Right lobe of liver (tissue), 6 donors: ENCODE measurements at regions not wholly inside any gene's neighbourhood (a gene's known extent, or its start where the extent isn't known, plus 50 kb on each side); places are given as distances from the start of the nearest gene placed in this dataset.
A peak's percentile ranks its signal among the peaks of the same experiment; 100 is the strongest.
"Not testable (repeated sequence)": the region's sequence is repeated elsewhere in the genome, so short reads cannot be mapped to it uniquely, and the experiment has no call there.

ENCODE experiments used
- ATAC-seq, 4 donors: fragments of 200-7000 bp; cut with Tn5 transposase; one replicate each; pipeline ENCODE4 v1.9.1; 2020; ENCODE audit warnings: mild to moderate bottlenecking in 4 of 4, moderate library complexity in 4 of 4
- DNase-seq, 3 donors: peaks; one replicate each; pipeline ENCODE4 v3.0.0-alpha.2; 2020
- H3K27ac ChIP-seq, 3 donors: fragments of 200-600 bp; one replicate each; pipeline ENCODE4 v1.8.0; 2022
- H3K27me3 ChIP-seq, 2 donors: fragments of 200-600 bp; one replicate each; pipeline ENCODE4 v1.8.0; 2022
- H3K36me3 ChIP-seq, 4 donors: fragments of 200-600 bp; sonication (generic) in 1 of 4; one replicate each; pipeline versions ENCODE4 v1.5.1 to v1.8.0; 2017 to 2022; ENCODE audit warnings: control low read depth in 1 of 4
- H3K4me1 ChIP-seq, 4 donors: fragments of 200-600 bp; sonication (generic) in 1 of 4; one replicate each; pipeline versions ENCODE4 v1.5.1 to v1.8.0; 2017 to 2022; ENCODE audit warnings: control low read depth in 1 of 4
- H3K4me3 ChIP-seq, 3 donors: fragments of 200-600 bp; one replicate each; pipeline ENCODE4 v1.8.0; 2022
- H3K9me3 ChIP-seq, 4 donors: fragments of 200-600 bp; sonication (generic) in 1 of 4; one replicate each; pipeline versions ENCODE4 v1.5.1 to v1.8.0; 2017 to 2022; ENCODE audit warnings: control low read depth in 1 of 4
- POLR2A ChIP-seq: fragments of 450-650 bp; IDR thresholded peaks from one replicate; pipeline ENCODE4 v1.6.1; 2017; ENCODE audit warnings: antibody characterized with exemption, mild to moderate bottlenecking
- WGBS: methylation state at CpG from one replicate; pipeline ENCODE4 v1.1.6; 2018; ENCODE audit warnings: low coverage, low lambda C conversion rate; ENCODE audit not compliant: insufficient coverage; ENCODE audit errors: missing lambda C conversion rate; 5-methylcytosine and 5-hydroxymethylcytosine counted together
- intact Hi-C, 2 donors: fragments of 100-400 bp; cut with DNase I; formaldehyde crosslinking; loops; one replicate each; pipeline versions ENCODE4 v1.11.2 to v1.14.1; 2022
- TF ChIP-seq, protein P1 (sequence below), 4 donors: fragments of 200-600 bp in 3 of 4; fragments of 450-650 bp in 1 of 4; IDR thresholded peaks; one replicate each; pipeline versions ENCODE4 v1.5.1 to v1.8.0; 2016 to 2022; ENCODE audit warnings: antibody characterized with exemption in 4 of 4, mild to moderate bottlenecking in 2 of 4
- donor health status: DM: no; HTN: yes; CAD: no.
- donor health status: DM: no; HTN: no; CAD: no.
- donor health status: DM: no; HTN: no; CAD: no.
- donor health status: DM: no; HTN: yes; CAD: no.
- donor health status: DM: no; HTN: yes; CAD: no.

DNA sequence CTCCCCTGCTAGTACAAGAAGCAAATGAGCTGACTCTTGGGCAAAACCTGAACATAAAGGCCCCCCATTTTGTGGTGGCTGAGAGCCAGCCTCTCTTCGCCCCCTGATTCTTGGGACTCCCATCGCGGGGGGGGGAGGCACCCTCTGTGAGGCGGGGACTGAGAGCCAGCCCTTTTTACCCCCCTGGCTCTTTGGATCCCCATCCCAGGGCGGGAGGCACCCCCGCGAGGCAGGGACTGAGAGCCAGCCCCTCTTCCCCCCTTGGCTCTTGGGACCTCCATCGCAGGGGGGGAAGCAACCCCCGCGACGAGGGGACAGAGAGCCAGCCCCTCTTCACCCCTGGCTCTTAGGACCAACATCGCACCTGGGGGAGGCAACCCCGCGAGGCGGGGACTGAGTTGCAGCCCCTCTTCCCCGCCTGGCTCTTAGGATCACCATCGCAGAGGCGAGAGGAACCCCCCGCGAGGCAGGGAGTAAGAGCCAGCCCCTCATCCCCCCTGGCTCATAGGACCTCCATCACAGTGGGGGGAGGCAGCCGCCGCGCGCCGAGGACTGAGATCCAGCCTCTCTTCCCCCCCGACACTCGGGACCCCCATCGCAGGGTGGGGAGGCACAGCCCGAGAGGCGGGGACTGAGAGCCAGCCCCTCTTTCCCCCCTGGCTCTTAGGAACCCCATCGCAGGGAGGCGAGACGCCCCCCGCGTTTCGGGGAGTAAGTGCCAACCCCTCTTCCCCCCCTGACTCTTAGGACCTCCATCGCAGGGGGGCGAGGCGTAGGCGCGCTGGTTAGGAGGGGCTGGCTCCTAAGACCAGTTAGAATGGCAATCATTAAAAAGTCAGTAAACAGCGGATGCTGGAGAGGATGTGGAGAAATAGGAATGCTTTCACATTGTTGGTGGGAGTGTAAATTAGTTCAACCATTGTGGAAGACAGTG lies 2428.4 kb upstream of the PCDH20 start:
- H3K4me3 ChIP-seq, result no peak overlapping the region
- ATAC-seq (no peak), DNase-seq (peak in 1 of 3 donors; percentile 33)
- intact Hi-C loops, result no loop called here
- no peaks in the 10 kb centered on the region for H3K36me3 ChIP-seq
- no peaks in the 10 kb centered on the region for H3K9me3 ChIP-seq
- H3K27me3 ChIP-seq, result no peaks in the 10 kb centered on the region
- H3K4me1 ChIP-seq, result no peaks in the 10 kb centered on the region
- no peak overlapping the region for H3K27ac ChIP-seq
- TF ChIP-seq POLR2A, result no peak
- TF ChIP-seq, protein P1, sequence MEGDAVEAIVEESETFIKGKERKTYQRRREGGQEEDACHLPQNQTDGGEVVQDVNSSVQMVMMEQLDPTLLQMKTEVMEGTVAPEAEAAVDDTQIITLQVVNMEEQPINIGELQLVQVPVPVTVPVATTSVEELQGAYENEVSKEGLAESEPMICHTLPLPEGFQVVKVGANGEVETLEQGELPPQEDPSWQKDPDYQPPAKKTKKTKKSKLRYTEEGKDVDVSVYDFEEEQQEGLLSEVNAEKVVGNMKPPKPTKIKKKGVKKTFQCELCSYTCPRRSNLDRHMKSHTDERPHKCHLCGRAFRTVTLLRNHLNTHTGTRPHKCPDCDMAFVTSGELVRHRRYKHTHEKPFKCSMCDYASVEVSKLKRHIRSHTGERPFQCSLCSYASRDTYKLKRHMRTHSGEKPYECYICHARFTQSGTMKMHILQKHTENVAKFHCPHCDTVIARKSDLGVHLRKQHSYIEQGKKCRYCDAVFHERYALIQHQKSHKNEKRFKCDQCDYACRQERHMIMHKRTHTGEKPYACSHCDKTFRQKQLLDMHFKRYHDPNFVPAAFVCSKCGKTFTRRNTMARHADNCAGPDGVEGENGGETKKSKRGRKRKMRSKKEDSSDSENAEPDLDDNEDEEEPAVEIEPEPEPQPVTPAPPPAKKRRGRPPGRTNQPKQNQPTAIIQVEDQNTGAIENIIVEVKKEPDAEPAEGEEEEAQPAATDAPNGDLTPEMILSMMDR (IDR thresholded peaks at IDR 0.05), result no peak
- 97% methylated on average over 5 of the region's 42 CpGs for WGBS

DNA sequence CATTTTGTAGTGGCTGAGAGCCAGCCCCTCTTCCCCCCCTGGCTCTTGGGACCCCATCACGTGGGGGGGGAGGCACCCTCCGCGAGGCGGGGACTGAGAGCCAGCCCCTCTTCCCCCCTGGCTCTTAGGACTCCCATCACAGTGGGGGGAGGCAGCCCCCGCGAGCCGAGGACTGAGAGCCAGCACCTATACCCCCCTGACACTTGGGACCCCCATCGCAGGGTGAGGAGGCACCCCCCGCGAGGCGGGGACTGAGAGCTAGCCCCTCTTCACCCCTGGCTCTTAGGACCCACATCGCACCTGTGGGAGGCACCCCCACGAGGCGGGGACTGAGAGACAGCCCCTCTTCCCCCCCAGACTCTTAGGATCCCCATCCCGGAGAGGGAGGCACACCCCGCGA lies 2426.5 kb upstream of the PCDH20 start:
- DNase-seq (no peak), ATAC-seq (no peak)
- TF ChIP-seq, protein P1 (IDR thresholded peaks at IDR 0.05), result no peak
- TF ChIP-seq POLR2A, result no peak
- no peaks in the 10 kb centered on the region for H3K27me3 ChIP-seq
- WGBS, result 100% methylated on average over 1 of the region's 17 CpGs
- no peak overlapping the region for H3K4me3 ChIP-seq
- no peaks in the 10 kb centered on the region for H3K9me3 ChIP-seq
- H3K36me3 ChIP-seq, result no peaks in the 10 kb centered on the region
- H3K27ac ChIP-seq, result no peak overlapping the region
- no peaks in the 10 kb centered on the region for H3K4me1 ChIP-seq
- intact Hi-C loops, result no loop called here

DNA sequence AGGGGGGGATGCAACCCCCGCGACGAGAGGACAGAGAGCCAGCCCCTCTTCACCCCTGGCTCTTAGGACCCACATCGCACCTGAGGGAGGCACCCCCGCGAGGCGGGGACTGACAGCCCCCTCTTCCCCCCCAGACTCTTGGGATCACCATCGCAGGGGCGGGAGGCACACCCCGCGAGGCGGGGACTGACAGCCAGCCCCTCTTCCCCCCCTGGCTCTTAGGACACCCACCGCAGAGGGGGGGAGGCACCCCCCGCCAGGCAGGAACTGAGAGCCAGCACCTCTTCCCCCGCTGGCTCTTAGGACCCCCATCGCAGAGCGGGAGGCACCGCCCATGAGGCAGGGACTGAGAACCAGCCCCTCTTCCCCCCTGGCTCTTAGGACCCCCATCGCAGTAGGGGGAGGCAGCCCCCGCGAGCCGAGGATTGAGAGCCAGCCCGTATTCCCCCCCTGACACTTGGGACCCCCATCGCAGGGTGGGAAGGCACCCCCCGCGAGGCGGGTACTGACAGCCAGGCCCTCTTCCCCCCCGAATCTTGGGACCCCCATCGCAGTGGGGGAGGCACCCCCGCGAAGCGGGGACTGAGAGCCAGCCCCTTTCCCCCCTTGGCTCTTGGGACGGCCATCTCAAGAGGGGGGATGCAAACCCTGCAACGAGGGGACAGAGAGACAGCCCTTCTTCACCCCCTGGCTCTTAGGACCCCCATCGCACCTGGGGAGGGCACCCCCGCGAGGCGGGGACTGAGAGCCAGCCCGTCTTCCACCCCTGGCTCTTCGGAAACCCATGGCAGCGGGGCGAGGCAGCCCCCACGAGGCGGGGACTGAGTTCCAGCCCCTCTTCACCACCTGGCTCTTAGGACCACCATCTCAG lies 2425.1 kb upstream of the PCDH20 start:
- WGBS, result 75% methylated on average over 4 of the region's 44 CpGs
- H3K36me3 ChIP-seq, result no peaks in the 10 kb centered on the region
- H3K4me1 ChIP-seq, result no peaks in the 10 kb centered on the region
- H3K9me3 ChIP-seq, result no peaks in the 10 kb centered on the region
- no peak overlapping the region for H3K27ac ChIP-seq
- TF ChIP-seq, protein P1 (IDR thresholded peaks at IDR 0.05), result no peak
- no peak for TF ChIP-seq POLR2A
- ATAC-seq (no peak), DNase-seq (no peak)
- intact Hi-C loops, result no loop called here
- H3K27me3 ChIP-seq, result no peaks in the 10 kb centered on the region
- H3K4me3 ChIP-seq, result no peak overlapping the region

DNA sequence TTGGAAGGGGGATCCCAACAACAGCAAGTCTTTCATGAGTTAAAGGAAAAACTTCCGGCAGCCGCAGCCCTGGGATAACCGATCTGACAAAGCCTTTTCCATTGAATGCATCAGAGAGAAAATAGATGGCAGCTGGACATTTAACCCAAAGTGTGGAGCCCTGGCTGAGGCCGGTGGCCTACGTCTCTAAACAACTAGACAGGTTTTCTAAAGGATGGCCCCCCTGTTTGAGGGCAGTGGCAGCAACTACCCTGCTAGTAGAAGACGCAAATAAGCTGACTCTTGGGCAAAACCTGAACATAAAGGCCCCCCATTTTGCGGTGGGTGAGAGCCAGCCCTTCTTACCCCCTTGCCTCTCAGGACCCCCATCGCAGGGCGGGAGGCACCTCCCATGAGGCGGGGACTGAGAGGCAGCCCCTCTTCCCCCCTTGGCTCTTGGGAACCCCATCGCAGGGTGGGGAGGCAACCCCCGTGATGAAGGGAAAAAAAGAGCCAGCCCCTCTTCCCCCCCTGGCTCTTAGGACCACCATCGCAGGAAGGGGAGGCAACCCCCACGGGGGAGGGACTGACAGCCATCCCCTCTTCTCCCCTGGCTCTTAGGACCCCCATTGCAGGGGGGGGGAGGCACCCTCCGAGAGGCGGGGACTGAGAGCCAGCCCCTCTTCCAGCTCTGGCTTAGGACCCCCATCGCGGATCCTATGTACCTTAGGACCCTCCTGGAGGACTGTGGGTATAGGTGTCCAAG lies 2422.9 kb upstream of the PCDH20 start:
- Histone ChIP-seq H3K36me3 (no peaks in the 10 kb centered on the region), H3K27ac (no peak overlapping the region), H3K9me3 (no peaks in the 10 kb centered on the region), H3K4me3 (no peak overlapping the region), H3K4me1 (no peaks in the 10 kb centered on the region), H3K27me3 (no peaks in the 10 kb centered on the region)
- DNase-seq (no peak), ATAC-seq (no peak)
- WGBS, result 70% methylated on average over 3 of the region's 18 CpGs
- intact Hi-C loops, result no loop called here
- TF ChIP-seq POLR2A, result no peak
- TF ChIP-seq, protein P1 (IDR thresholded peaks at IDR 0.05), result no peak

DNA sequence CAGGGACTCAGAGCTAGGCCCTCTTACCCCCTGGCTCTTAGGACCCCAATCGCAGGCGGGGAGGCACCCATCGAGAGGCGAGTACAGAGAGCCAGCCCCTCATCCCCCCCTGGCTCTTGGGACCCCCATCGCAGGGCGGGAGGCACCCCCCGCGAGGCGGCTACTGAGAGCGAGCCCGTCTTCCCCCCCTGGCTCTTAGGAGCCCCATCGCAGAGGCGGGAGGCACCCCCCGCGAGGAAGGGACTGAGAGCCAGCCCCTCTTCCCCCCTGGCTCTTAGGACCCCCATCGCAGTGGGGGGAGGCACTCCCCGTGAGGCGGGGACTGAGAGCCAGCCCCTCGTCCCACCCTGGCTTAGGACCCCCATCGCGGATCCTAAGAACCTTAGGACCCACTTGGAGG lies 2422.1 kb upstream of the PCDH20 start:
- WGBS, result 94% methylated on average over 9 of the region's 21 CpGs
- H3K36me3 ChIP-seq, H3K4me1 ChIP-seq, H3K27me3 ChIP-seq, H3K27ac ChIP-seq, intact Hi-C loops, ATAC-seq, DNase-seq, H3K9me3 ChIP-seq, H3K4me3 ChIP-seq: not testable (repeated sequence)

DNA sequence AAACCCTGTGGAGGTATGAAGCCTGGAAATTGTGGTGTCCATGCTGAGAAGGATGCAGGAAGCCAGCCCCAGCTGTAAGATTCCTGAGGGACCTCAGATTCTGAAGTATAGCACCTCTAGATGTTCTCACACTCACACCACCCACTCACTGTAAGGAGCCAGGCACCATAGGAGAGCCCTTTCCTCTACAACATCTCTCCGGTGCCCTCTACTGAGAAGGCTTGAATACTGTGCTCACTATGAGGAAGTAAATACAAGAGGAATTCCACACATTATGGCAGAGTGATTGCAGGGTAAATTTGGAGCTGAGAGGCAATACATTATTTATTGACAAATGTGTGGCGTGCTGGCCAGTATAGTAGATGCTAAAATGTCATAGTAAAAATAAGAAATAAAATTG lies 2414.0 kb upstream of the PCDH20 start:
- peak in 3 of 4 donors; percentile 23 to 46 (median 35) for ATAC-seq
- H3K27ac ChIP-seq, intact Hi-C loops, H3K4me3 ChIP-seq, H3K4me1 ChIP-seq, H3K36me3 ChIP-seq, H3K9me3 ChIP-seq, H3K27me3 ChIP-seq, DNase-seq: not testable (repeated sequence)
- no CpG with 5 or more reads among the region's 2 CpGs for WGBS

DNA sequence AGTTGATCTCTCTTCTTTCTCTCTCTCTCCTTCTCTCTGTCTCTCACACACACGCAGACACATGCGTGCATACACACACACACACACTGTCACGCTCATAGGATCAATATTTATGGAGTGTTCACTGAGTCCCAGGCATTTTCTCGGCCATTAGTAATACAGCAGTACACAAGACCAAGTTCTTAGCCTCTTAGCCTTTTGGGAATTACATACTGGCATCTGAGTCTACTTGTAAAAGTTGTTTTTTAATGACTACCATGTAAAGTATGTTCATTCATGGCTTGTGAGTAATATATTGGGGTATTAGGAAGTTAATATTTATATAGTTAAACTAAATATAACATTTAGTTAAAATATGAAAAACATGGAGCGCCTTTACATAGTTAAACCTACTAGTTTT lies 2406.1 kb upstream of the PCDH20 start:
- H3K4me3 ChIP-seq, intact Hi-C loops, ATAC-seq, H3K4me1 ChIP-seq, H3K27me3 ChIP-seq, H3K27ac ChIP-seq, H3K36me3 ChIP-seq, H3K9me3 ChIP-seq, DNase-seq: not testable (repeated sequence)
- WGBS, result 35% methylated on average over 4 of the region's 5 CpGs
